ENCODE measurements at regions not wholly inside any gene's neighbourhood (a gene's known extent, or its start where the extent isn't known, plus 50 kb on each side); places are given as distances from the start of the nearest gene placed in this dataset.

DNA sequence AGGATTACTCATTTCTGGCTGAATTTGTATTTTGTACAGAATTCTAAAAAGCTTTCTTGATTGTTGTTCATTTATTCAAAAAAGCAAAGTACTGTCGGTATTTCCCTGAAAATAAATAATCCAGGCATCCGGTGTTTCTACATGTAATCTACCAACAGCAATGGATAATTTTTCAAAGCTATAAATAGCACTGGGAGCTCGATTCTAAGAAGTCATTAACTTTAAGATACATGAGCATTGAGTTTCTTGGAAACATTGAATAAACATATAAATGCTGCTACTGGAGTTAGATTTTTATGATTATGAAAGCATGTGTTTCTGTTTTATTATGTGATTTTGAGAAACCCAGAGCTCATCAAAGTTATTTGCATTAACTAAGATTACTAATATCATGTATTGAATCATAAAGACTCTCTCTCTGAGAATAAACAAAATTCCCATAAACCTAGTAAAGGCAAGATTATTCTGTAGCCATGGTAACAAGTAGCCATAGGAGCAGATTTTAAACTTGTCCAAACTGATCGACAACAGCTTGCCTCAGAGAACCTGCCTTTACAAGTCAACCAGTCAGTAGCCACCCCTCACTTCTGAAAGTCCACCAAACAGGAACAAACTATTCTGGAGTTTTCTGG is 197.0 kb downstream of the DRD1 start:
- ChIA-PET POLR2A (no interaction called here), CTCF (no interaction called here)
- no peak overlapping the region for H3K27ac Mint-ChIP-seq
- no peak for DNase-seq
- H3K36me3 Mint-ChIP-seq: no peaks in the 10 kb centered on the region
- no peaks in the 10 kb centered on the region for H3K9me3 Mint-ChIP-seq
- peaks cover 24% of the 10 kb centered on the region for H3K27me3 Mint-ChIP-seq
- peaks cover 19% of the 10 kb centered on the region for H3K4me1 Mint-ChIP-seq (ENCODE audit: low read depth)
- intact Hi-C loops (cut with micrococcal nuclease): loop anchor here (10.0 kb wide), 1 partner anchor 218 kb away; no protein-coding TSS in a partner anchor
- H3K4me3 Mint-ChIP-seq: no peak overlapping the region

DNA sequence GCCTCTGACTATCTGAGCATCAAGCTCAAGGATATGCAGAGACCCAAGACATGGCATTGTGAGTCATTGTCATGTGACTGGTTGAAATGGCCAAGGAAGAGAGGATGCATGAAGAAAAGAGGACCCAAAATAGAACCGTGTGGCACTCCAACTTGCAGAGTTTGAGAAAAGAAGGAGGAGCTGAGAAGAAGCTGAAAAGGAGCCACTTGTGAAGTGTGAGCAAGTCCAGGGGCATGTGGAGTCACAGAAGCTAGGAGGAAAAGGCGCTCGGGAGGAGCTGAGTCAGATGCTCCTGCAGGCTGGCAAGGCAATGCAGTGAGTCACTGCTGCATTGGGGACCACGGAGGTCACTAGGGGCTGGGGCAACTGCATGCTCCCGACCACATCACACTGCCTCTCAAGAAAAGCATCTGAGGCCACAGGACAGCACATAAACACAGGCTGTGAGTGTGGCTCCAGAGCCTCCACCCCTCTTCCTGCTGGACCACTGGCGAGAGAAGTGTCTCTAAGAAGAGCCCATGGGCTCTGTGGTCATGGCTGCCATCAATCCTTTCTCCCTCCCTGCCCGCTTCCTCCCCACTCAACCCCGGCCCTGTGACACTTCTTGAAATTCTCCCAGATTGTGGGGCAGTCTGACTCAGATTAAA is 197.6 kb downstream of the DRD1 start:
- Mint-ChIP-seq H3K4me1 (ENCODE audit: low read depth) (peaks cover 19% of the 10 kb centered on the region), H3K4me3 (no peak overlapping the region), H3K9me3 (no peaks in the 10 kb centered on the region), H3K27ac (no peak overlapping the region), H3K27me3 (peaks cover 26% of the 10 kb centered on the region), H3K36me3 (no peaks in the 10 kb centered on the region)
- peak; percentile 63 for DNase-seq
- intact Hi-C loops (cut with micrococcal nuclease): loop anchor here (10.0 kb wide), 1 partner anchor 218 kb away; no protein-coding TSS in a partner anchor
- ChIA-PET CTCF (no interaction called here), POLR2A (interaction anchor here (0.6 kb wide), 1 partner anchor 75 kb away, joined by 3 read pairs; no protein-coding TSS in a partner anchor)

DNA sequence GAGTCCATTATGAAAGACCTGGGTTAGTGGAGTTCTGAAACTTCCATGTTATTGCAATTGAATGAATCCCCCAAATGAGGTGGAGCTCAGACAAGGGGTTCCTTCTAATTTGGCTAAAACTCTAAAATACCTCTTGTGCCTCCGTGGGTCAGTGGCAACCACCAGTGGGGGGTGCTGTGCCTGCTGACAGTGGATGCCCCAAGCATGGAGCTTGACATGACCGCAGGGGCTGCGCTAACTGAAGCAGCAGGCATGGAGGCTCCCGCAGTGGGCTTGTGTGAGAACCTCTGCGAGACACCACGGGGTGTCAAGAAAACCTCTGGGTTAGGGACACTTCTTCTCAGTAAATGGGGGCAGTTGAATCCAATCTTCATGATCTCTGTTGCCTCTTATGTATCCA is 200.5 kb downstream of the DRD1 start:
- Mint-ChIP-seq H3K4me1 (ENCODE audit: low read depth) (peaks cover 19% of the 10 kb centered on the region), H3K4me3 (no peak overlapping the region), H3K27me3 (peaks cover 32% of the 10 kb centered on the region), H3K9me3 (no peaks in the 10 kb centered on the region), H3K36me3 (no peaks in the 10 kb centered on the region), H3K27ac (no peak overlapping the region)
- CTCF ChIA-PET: no interaction called here
- no peak for DNase-seq
- intact Hi-C loops (cut with micrococcal nuclease): loop anchor here (10.0 kb wide), 1 partner anchor 221 kb away; no protein-coding TSS in a partner anchor
- POLR2A ChIA-PET: no interaction called here

DNA sequence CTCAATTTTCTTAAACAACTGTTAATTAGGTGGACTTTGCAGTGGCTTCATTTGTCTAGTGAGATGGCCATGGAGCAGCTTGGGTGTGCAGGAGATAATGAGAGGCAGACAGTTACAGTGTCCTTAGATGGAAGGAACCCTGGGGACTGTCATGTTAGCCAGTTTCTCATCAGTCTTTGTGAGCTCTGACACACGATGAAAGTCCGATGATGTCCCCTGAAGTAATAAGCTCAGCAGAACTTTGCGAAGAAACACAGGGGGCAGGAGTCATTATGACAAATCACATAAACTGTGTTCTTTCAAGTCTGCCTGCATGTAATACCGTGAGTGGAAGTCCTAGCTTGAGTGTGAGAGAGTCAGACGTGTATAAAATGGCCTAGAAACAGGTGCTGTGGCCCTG is 201.8 kb downstream of the DRD1 start:
- no peak overlapping the region for H3K27ac Mint-ChIP-seq
- CTCF ChIA-PET: no interaction called here
- no peak for DNase-seq

DNA sequence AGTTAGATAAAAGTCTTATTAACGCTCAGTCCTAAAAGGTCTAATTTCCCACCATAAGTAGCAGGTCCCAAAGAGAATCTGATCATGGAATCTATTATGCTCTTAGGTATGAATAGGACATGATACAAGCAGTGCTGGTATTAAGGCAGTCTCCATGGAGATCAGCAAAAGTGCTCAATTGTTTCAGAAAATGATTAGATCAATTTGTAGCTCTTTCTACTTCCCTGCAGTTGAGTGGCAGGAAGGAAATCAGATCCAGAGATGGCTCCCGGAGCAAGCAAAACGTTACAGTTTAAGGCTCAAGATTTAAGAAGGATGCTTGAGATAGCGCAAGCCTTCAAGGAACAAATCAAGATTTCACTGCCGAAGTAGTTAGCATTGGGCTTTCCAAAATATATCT is 205.7 kb downstream of the DRD1 start:
- H3K36me3 Mint-ChIP-seq: no peaks in the 10 kb centered on the region
- no peaks in the 10 kb centered on the region for H3K4me1 Mint-ChIP-seq (ENCODE audit: low read depth)
- H3K27ac Mint-ChIP-seq: no peak overlapping the region
- DNase-seq: no peak
- H3K4me3 Mint-ChIP-seq: no peak overlapping the region
- POLR2A ChIA-PET: no interaction called here
- intact Hi-C loops (cut with micrococcal nuclease): no loop called here
- no peaks in the 10 kb centered on the region for H3K9me3 Mint-ChIP-seq
- CTCF ChIA-PET: no interaction called here
- peaks cover 31% of the 10 kb centered on the region for H3K27me3 Mint-ChIP-seq

More for the DNA sequence above, 201.8 kb downstream of the DRD1 start:
- POLR2A ChIA-PET: no interaction called here
- Mint-ChIP-seq H3K27me3 (peaks cover 34% of the 10 kb centered on the region), H3K9me3 (no peaks in the 10 kb centered on the region), H3K4me3 (no peak overlapping the region), H3K4me1 (ENCODE audit: low read depth) (peaks cover 16% of the 10 kb centered on the region), H3K36me3 (no peaks in the 10 kb centered on the region)
- intact Hi-C loops (cut with micrococcal nuclease): loop anchor here (10.0 kb wide), 1 partner anchor 223 kb away; no protein-coding TSS in a partner anchor

DNA sequence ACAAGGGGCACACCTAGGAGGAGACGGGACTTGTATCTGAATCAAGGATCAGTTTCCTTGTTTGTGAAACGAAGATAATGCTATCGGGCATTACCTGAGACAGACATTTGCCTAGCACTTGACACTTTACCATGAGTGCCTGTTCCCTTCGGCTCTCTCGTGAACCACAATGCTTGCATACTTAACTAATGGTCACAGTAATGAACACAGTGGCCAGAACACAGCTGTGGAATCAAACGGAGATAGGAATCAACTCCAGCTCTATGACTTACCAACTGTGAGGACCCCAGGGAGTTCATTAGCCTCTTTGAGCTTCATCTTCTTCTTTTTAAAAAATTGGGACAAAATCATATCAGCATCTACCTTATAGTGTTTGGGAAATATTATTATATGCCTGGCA is 207.8 kb downstream of the DRD1 start:
- intact Hi-C loops (cut with micrococcal nuclease): no loop called here
- H3K4me1 Mint-ChIP-seq (ENCODE audit: low read depth): no peaks in the 10 kb centered on the region
- H3K4me3 Mint-ChIP-seq: no peak overlapping the region
- H3K27ac Mint-ChIP-seq: no peak overlapping the region
- peaks cover 23% of the 10 kb centered on the region for H3K27me3 Mint-ChIP-seq
- H3K9me3 Mint-ChIP-seq: no peaks in the 10 kb centered on the region
- no peaks in the 10 kb centered on the region for H3K36me3 Mint-ChIP-seq
- ChIA-PET POLR2A (no interaction called here), CTCF (no interaction called here)
- no peak for DNase-seq

DNA sequence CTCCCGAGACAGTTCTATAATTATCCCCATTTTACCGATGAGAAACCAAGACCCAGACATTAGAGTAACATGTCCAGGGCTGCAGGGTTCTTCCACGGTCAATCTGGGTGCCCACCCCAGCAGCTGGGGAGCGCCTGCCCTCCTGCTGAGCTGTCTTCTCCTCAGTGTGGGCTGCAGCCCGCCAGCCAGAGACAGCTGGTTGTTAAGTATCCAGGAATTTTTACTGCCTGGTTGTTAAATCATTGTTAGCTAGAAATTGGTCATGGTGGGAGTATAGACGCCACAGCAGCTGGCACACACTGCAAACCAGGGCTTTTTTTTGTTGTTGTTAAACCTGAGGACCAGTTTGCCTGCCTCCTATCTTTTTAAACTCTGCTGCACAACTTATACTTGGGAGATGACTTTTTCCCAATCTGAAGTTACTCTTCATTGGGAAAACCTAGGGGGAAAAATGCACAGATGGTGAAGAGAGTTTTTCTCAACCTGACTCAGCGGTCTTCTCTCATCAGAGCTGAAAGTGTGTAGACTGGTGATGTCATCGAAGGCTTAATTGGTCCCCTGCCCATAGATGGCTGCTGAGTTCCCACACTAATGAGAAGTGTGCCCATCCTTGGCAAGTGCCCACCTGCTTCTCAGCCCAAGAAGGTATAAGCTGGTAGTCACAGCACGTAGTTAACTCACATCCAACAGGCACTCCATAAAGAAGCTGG is 208.6 kb downstream of the DRD1 start:
- POLR2A ChIA-PET: no interaction called here
- H3K36me3 Mint-ChIP-seq: no peaks in the 10 kb centered on the region
- no peak overlapping the region for H3K4me3 Mint-ChIP-seq

DNA sequence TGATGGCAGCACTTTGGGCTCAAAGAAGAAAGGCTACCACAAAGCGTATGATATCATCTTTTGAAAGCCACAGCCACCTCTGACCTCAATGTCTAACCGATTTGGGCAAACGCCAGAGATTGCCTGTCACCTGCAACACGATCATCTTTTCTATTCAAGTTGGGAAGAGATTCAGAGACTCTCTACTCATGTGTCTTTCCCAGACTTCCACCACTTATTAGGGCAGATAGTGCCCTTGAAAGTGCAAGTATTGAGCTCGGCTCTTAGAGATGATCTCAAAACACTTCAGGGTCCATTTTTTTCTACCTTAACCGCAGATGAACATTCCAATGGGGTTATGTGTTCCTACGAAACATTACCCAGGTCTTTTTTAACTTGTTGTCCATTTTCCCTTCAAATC is 213.7 kb downstream of the DRD1 start:
- POLR2A ChIA-PET: no interaction called here

More for the DNA sequence above, 208.6 kb downstream of the DRD1 start:
- CTCF ChIA-PET: no interaction called here
- no peaks in the 10 kb centered on the region for H3K4me1 Mint-ChIP-seq (ENCODE audit: low read depth)
- H3K27ac Mint-ChIP-seq: no peak overlapping the region
- DNase-seq: no peak
- no peaks in the 10 kb centered on the region for H3K9me3 Mint-ChIP-seq
- intact Hi-C loops (cut with micrococcal nuclease): no loop called here
- H3K27me3 Mint-ChIP-seq: peaks cover 19% of the 10 kb centered on the region

DNA sequence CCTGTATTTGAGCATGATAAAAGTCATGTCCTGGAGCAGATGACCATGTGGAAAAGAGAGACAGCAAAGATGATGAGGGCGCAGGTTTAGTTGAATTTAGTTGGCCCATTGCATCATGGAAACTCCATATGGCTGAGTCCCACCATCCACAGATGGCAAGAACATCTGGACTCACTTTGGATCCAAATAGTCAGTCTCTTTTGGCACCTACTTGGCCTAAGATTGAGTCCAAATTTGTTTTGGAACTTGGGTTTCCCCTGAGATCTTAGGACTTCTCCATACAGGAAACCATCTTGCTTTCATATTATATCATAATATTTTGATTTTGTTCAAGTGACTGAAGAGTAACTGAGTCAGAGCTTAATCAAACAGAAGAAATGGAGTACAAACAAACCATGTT is 217.5 kb downstream of the DRD1 start:
- DNase-seq: no peak
- no peak overlapping the region for H3K27ac Mint-ChIP-seq
- H3K9me3 Mint-ChIP-seq: no peaks in the 10 kb centered on the region
- no peak overlapping the region for H3K4me3 Mint-ChIP-seq
- ChIA-PET POLR2A (no interaction called here), CTCF (no interaction called here)
- no peaks in the 10 kb centered on the region for H3K4me1 Mint-ChIP-seq (ENCODE audit: low read depth)
- intact Hi-C loops (cut with micrococcal nuclease): no loop called here
- no peaks in the 10 kb centered on the region for H3K36me3 Mint-ChIP-seq
- H3K27me3 Mint-ChIP-seq: peaks cover 1% of the 10 kb centered on the region

More for the DNA sequence above, 213.7 kb downstream of the DRD1 start:
- Mint-ChIP-seq H3K36me3 (no peaks in the 10 kb centered on the region), H3K9me3 (no peaks in the 10 kb centered on the region), H3K27ac (no peak overlapping the region), H3K4me1 (ENCODE audit: low read depth) (no peaks in the 10 kb centered on the region), H3K4me3 (no peak overlapping the region), H3K27me3 (peaks cover 3% of the 10 kb centered on the region)
- CTCF ChIA-PET: no interaction called here
- intact Hi-C loops (cut with micrococcal nuclease): no loop called here
- DNase-seq: no peak

DNA sequence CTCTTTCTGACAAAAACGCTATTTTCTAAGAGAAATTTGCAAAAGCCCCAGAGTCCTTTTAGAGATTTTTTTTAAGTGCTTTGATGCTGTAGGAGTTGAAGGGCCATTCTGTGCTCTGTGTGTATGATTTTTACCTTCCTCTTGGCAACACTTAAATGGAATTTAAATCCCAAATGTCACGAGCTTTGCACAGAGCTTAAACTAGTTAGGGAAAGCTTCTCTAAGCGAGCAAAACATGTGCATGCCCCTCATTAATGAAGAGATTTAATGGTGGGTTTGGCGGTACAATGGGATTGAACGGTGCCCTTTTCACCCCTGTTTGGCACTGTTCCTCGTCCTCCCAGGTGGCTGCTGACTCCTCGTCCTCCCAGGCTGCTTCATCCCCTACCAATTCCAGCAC is 220.7 kb downstream of the DRD1 start:
- H3K4me1 Mint-ChIP-seq (ENCODE audit: low read depth): no peaks in the 10 kb centered on the region
- POLR2A ChIA-PET: no interaction called here
- intact Hi-C loops (cut with micrococcal nuclease): no loop called here
- no peak overlapping the region for H3K27ac Mint-ChIP-seq
- no peak for DNase-seq
- H3K27me3 Mint-ChIP-seq: peaks cover 7% of the 10 kb centered on the region
- no peak overlapping the region for H3K4me3 Mint-ChIP-seq
- no peaks in the 10 kb centered on the region for H3K36me3 Mint-ChIP-seq
- CTCF ChIA-PET: no interaction called here
- no peaks in the 10 kb centered on the region for H3K9me3 Mint-ChIP-seq

DNA sequence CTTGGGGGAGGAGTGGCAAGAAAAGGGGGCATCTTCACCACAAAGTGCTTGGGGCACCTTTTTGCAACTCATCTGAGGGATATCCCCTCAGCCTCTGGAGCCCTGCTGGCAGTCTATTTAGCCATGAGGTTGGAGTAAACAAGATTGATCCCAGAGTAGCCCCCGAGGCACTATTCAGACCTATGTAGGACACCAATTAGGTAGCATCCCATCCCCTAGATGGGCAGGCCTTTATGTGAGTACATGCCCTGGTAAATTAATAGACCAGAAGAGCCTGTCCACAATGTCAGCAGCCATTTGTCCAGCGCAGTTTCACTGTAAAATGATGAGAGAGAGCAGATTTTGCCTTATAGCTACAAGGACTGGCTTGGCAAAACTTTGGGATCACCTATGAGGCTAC is 221.4 kb downstream of the DRD1 start:
- CTCF ChIA-PET: no interaction called here
- Mint-ChIP-seq H3K4me3 (no peak overlapping the region), H3K27ac (no peak overlapping the region), H3K27me3 (peaks cover 7% of the 10 kb centered on the region), H3K4me1 (ENCODE audit: low read depth) (no peaks in the 10 kb centered on the region), H3K36me3 (no peaks in the 10 kb centered on the region), H3K9me3 (no peaks in the 10 kb centered on the region)
- DNase-seq: no peak
- intact Hi-C loops (cut with micrococcal nuclease): no loop called here
- POLR2A ChIA-PET: no interaction called here

DNA sequence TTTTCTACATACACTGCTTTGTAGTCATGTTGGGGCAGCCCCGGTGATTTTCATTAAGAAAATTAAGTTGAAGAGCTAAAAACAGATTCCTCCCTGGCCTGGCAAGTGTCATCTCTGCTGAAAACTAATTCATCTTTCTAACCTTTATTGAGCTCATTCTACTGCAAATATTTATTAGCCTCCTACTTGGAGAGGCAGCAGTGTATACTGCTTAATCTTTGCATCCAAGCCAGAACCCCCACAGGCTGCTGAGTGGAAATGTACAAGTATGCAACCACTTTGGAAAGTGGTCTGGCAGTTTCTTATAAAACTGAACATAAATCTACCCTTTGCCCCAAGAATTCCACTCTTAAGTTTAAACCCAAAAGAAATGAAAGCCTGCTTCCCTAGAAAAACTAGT is 223.4 kb downstream of the DRD1 start:
- Mint-ChIP-seq H3K9me3 (no peaks in the 10 kb centered on the region), H3K36me3 (no peaks in the 10 kb centered on the region), H3K27me3 (peaks cover 14% of the 10 kb centered on the region), H3K4me3 (no peak overlapping the region), H3K4me1 (ENCODE audit: low read depth) (no peaks in the 10 kb centered on the region), H3K27ac (no peak overlapping the region)
- CTCF ChIA-PET: no interaction called here
- POLR2A ChIA-PET: no interaction called here
- no peak for DNase-seq
- intact Hi-C loops (cut with micrococcal nuclease): no loop called here

DNA sequence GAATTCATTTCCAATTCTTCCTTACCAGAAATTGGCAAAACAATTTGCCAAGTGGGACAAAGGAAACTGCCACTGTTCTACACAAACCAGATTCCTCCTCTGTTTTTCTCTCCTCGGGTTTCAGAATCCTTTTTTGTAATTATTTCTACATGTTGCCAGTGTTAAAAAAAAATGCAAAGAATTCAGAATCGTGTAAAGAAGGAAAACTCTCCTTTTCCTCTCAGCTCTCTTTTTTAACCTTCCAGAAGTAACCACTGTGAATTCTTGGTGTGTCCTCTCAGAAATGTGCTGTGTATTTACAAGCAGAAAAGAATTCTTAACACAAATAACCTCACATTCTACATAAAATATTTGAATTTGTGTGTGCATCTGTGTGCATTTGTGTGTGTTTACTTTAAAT is 224.6 kb downstream of the DRD1 start:
- Mint-ChIP-seq H3K9me3 (no peaks in the 10 kb centered on the region), H3K4me3 (no peak overlapping the region), H3K27ac (no peak overlapping the region), H3K36me3 (no peaks in the 10 kb centered on the region), H3K27me3 (peaks cover 14% of the 10 kb centered on the region), H3K4me1 (ENCODE audit: low read depth) (no peaks in the 10 kb centered on the region)
- CTCF ChIA-PET: no interaction called here
- intact Hi-C loops (cut with micrococcal nuclease): no loop called here
- no peak for DNase-seq
- POLR2A ChIA-PET: no interaction called here

Measured in activated CD4-positive, alpha-beta memory T cell treated with anti-CD3 and anti-CD28 coated beads for 36 hours (primary cell).